ENCODE measurements at regions not wholly inside any gene's neighbourhood (a gene's known extent, or its start where the extent isn't known, plus 50 kb on each side); places are given as distances from the start of the nearest gene placed in this dataset.

DNA sequence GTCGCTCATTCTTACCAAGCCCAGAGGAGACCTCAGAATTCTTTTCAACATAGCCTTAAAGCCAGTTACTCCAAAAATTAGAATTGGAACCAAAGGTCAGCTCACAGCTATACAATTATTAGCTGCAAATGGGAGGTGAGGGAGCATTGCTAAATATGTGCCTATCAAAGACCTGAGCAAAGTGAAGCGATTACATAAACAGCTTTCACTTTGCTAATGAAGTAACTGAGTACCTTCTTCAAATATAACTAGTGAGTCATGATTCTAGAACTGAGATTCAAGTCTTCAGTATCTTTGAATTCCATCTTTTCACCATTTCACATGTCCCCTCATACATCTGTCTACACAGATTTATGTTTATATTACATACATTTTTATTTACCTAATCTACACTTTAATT lies 122.6 kb downstream of the P2RY1 start:
- no peak for DNase-seq (ENCODE audit: low spot score)

DNA sequence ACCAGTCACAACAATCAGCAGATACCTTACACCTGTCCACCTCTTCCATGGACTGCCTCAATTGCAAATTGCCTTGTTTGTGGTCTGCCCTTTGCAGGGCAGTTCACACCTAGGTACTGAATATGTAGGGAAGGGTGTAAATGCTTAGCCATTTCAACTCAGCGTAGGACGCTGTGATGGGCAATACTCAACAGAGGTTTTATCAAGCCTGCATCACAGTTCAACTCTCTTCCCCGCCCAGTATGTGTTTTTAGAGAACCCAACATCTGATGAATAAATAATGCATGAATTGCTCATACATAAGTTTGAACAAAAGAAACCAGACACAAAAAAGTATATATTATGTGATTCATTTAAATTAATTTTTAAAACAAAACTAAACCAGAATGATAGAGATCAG lies 124.4 kb downstream of the P2RY1 start:
- DNase-seq (ENCODE audit: low spot score), result no peak

DNA sequence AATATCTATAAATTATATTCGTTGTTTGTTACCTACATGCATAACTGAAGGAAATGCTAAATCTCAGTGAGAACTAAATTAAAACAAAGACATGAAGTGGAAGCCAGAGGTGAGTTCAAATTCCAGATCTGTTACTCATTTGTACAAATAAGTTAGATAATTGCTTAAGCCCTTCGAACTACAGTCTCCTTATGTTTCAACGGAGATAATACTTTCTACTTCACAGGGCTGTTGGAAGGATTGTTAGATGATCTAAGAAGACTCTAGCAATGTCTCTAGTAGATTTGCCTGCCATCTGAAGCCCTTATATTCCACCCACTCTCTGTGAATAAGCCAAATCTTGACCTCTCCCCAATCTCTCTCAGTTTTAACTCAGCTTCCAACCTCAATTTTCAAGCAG lies 125.8 kb downstream of the P2RY1 start:
- DNase-seq (ENCODE audit: low spot score), result no peak

DNA sequence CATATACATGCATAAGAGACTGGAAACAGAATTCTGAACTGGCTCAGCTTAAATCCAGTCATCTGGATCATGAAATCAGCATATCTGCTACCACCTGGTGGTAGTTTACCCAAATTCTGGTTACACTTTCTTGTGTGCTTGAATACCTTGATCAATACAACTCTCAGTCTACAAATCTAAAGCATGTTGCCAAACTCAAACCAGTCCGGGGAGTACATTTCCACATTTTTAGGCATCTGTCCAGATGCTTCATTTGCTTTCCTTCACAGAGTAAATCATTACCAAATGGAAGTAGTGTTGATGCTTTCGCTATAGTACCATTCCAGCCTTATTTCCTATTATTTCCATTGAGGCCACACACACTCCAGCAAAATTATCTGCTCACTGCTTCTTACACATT lies 126.4 kb downstream of the P2RY1 start:
- DNase-seq (ENCODE audit: low spot score), result peak; percentile 75

DNA sequence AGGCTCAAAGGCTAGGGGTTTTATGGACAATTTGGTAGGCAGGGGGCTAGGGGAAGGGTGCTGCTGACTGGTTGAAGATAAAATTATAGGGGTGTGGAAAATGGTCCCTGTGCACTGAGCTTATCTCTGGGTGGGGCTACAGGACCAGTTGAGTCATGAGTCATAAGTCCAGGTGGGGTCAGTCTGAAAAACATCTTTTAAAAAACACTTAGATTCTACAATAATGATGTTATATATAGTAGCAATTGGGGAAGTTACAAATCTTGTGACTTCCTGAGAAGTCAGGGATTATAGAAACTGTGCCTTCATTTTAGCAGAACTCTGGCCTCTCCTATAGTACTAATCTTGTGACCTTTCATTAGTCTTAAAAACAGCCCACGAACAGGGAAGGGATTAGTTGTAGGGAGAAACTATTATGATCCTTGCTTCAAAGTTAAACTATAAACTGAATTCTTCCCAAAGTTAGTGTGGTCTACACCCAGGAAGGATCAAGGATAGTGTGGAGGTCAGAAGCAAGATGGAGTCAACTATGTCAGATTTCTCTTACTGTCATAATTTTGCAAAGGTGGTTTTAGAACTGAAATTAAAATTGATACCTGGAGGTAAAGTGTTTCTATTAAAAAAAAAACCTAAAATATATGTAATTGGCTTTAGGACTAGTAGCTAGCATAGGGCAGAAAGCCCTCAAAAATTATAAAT lies 130.1 kb downstream of the P2RY1 start:
- no peak for DNase-seq (ENCODE audit: low spot score)

DNA sequence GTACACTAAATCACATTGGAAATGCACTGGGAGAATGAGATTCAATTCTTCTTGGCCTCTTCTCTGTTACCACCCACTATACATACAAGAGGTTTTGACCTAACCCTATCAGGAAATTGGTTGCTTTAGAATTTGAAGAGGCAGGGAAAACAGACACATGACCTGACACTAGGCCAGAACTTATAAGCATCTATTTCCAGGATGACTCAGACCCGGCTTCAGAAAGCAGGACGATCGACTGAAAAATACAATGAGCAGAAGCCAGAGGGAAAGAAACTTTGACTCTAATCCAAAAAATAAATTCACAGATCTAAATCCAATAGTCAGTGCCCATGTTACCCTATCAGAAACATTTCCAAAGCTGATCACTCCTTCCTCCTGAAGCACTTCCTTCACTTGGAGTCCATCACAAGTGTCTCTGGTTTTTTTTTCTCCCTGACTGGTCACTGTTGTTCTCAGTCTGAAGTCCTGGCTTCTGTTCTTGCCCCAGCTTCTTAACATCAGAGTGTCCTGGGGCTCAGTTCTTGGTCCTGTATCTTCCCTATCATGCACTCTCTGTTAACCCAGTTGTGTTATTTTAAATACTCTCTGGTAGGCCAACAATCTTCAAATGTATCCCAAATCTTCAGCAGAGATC lies 133.6 kb downstream of the P2RY1 start:
- DNase-seq (ENCODE audit: low spot score), result peak; percentile 60

DNA sequence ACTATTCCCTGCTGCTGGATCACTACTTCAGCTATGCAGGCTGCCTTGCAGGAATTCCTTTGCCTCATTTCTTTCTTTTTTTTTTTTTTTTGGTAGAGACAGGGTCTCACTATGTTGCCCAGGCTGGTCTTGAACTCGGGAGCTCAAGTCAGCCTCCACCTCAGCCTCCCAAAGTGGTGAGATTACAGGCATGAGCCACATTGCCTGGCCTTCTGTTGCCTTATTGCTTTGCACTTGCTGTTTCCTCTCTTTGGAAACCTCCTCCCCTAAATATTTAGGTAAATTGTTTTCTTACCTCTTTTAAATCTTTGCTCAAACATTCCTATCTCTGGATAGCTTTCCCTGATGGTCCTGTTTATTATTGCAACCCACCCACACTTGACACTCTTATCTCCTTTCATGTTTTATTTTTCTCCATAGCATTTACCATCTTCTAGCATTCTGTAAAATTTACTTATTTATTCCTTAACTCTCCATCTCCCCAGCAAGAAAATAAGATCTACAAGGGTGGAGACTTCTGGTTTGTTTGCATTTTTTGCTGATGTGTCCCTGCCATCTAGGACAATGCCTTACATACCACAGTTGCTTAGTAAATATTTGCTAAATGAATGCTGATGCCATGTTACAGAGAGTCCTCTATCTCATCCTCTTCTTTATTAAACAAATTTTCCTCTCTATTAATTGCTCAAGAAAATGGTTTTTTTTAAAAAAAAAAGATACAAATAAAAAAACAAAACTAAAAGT lies 134.8 kb downstream of the P2RY1 start:
- DNase-seq (ENCODE audit: low spot score), result no peak

DNA sequence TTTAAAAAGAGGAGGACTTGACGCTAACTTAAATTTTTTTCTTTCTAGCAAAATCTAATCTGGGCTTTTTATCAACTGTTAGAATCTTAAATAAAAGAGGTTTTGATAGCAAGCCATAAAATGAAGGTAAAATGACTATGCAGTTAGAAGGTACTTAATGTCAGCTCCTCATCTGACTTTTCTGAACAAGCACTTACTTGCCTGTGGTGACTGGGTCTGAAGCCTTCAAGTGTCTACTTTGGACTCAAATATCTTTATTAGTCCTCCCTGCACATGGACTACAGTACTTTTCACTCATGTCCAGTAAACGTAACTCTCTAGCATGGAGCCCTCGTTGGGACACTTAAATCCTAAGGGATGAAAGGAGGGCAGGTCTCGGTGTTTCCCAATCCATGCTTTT lies 135.9 kb downstream of the P2RY1 start:
- DNase-seq (ENCODE audit: low spot score), result no peak

DNA sequence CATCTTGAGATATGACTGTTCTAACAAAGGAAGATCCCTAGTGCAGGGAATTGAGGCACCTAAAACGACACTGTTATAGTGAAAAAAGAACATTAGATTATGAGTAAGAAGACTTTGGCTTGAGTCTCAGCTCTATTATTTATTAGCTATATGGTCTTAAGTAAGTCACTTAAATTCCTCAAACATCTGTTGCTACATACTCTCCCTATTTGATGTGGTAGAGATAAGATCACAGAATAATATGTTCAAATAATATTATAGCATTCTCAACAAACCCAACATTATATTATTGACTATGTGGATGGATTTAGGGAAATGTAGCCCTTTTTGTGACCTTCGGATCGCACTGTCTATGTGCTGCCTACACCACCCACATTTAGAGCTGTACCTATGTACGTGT lies 136.9 kb downstream of the P2RY1 start:
- no peak for DNase-seq (ENCODE audit: low spot score)

DNA sequence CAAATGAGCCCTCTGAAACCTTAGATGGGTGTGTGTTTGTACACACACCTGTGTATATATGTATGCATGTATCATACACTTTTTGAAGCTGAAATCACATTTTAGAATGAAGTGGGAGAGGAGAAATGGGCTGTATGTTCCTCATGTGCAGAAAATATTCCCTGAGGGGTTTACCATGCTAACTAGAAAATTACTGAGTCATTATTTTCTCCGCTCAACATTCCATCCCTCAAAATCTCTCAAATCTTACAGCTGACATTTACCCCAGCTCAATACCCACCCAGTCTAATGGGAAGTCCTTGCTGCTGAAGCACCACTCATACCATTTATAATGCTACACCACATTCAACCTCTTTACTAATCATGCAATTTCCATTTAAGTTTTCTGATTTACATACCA lies 138.6 kb downstream of the P2RY1 start:
- no peak for DNase-seq (ENCODE audit: low spot score)

DNA sequence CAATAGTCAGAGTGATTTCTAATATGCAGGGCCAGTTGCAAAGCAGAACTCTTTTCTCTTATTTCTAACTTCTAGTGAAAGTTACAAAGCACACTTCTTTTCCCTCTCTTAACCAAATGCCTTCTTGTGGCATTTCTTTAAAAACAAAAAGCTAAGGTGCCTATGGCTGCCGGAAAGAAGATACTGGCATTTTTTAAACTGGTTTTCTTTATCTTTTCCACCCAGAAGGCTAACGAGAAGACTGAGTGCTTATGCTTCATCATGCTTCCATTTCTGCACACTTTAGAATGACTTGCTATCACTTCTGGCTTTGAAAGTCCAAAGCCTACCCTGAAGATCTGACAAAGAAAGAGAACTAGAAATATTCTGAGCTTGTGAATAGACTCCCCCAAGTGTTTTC lies 141.3 kb downstream of the P2RY1 start:
- no peak for DNase-seq (ENCODE audit: low spot score)

DNA sequence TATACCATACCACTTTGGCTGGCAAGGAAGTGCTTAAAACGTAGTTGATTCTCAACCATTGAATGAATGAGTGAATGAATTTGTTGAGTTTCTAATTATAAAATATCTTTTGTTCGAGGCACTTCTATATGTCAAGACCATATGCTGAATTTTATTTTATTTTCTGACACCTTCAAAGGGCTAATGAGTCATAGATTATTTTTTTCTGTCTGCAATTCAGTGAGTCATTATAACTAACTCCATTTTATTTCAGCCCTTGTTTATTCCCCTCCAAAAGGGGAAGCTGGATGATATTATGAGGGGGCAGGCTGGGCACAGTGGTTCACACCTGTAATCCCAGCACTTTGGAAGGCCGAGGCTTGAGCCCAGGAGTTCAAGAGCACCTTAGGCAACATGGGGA lies 142.4 kb downstream of the P2RY1 start:
- no peak for DNase-seq (ENCODE audit: low spot score)

DNA sequence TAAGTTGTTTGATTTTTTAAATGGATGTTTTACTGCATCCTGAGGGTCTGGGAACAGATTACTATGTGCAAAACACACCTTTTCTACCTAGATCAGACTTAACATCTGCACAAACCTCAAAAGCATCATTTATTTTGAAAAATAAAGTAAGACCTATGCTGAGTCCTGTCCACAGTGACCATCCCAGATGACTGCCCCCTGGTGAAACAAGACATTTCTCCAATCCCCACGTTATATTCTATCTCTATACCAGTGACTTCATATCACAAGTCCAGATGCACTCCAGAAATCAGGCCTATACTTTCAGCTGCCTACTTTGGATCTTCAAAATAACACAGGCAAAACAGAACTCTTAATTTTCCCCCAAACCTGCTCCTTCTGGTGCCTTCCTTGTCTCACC lies 143.2 kb downstream of the P2RY1 start:
- DNase-seq (ENCODE audit: low spot score), result no peak

DNA sequence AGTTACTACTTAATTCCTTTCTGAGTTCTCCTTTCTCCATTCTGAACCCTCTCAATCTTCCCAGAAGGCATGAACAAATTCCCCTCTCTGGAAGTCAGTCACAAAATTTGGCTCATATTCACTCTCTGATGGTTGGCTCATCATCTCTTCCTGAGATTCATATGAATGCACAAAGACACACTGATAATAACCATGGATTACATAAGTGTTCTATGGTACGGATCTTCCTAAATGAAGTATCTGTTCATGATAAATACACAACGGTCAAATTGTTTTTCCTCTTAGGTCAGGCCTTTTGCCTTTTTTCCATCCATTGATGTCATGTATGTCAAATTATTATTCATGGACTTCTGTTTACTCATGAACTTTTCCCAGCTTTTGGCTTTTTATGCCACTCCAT lies 162.6 kb downstream of the P2RY1 start:
- no peak for DNase-seq (ENCODE audit: low spot score)

DNA sequence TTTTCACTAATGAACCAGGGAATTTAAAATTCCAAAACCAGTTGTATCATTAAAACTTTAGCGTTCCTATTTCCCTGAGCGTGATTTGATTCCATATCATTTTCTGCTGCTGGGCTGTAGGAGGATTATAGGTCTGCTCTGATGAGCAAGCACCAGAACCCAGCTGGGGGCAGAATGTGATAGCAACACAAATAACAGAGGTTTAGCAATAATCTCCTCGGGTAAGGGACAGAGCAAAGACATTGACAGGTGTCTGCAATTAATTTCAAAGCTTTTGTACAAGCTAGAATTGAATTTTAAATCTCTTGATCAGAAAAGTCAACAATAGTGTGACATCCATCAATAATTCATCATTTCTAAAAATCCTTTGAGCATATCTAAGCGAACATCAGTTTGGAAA lies 163.4 kb upstream of the RAP2B start:
- no peak for DNase-seq (ENCODE audit: low spot score)

DNA sequence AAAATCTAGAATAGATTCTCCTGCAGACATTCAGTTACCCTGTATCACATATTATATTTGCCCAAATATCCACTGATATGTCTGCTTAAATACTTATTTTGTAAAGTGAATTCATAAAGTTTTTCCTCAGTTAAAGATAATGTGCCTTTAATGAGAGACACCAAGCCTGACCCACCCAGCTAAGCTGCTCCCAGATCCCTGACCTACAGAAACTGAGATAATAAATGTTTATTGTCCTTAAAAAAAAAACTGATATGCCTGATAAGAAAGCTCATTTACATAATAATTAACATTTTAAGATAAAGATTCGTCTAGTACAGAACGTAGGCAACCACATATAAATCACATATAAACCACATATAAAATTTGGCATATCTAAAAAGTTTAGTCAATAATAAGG lies 161.7 kb upstream of the RAP2B start:
- no peak for DNase-seq (ENCODE audit: low spot score)

DNA sequence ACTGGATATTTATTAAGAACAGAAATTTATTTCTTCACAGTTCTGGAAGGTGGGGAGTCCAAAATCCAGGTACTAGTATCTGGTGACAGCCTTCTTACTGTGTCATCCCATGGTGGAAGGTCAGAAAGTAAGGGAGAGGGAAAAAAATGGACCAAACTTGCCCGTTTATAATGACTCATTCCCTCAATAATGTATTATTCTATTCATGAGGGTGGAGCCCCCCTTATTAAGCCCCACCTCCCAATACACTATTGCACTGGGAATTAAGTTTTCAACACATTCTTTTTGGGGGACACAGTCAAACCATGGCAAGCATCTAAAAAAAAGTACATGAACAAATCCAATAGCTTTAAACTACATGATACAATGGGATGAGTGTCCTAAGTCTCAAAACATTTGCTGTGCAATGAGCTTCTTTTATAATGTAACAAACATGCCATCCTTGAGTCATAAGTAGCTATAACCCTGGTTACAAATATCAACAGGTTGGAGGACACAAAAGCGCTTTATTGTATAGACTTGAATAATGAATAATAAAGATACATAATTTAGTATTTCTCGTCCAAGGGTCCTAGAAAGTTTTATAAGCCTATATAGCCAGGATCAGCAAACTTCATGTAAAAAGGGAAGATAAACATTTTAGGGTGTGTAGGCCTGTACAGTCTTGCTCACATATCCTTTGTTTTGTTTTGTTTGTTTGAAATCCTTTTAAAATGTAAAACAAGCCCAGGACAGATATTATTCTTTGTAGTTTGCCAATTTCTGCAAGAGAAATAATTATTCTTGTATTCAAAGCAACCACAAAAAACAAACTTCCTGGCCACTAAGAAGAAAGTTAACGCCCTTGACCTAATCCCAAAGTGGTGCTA lies 160.6 kb upstream of the RAP2B start:
- no peak for DNase-seq (ENCODE audit: low spot score)

DNA sequence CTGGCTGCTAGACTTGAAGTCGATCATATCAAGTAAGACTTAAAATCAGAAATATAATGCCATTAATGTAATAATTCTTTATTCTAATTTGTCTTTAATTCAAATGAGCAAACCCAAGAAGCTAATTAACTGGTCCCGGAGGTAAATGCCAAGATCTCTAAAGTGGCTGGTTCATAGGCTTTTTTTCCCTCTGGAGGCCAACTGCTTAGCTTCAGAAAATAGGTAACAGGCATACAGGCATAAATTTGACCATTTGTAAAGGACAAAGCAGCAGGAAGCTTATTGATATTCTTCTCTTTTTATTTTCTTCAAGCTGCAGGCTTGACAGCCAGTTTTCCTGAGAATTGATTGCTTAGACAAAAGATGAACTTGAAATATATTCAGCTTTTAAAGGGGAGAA lies 158.6 kb upstream of the RAP2B start:
- no peak for DNase-seq (ENCODE audit: low spot score)

DNA sequence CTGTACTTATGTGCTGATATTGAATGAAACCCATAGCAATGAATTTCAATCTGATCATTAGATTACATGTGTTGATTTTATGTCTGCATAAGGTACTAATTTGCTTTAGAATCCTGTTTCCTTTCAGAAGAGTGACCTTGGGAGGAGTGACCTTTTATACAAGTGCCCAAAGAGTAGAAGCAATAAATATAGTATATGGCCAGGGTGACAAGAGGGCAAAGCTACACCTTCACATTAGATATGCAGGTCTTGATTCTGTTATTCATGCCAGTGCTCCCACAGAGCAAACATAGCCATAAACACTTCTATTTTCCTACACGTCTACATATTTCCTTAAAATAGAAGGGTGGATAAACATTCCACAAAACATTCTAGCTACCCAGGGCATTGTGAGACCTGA lies 158.2 kb upstream of the RAP2B start:
- DNase-seq (ENCODE audit: low spot score), result no peak

DNA sequence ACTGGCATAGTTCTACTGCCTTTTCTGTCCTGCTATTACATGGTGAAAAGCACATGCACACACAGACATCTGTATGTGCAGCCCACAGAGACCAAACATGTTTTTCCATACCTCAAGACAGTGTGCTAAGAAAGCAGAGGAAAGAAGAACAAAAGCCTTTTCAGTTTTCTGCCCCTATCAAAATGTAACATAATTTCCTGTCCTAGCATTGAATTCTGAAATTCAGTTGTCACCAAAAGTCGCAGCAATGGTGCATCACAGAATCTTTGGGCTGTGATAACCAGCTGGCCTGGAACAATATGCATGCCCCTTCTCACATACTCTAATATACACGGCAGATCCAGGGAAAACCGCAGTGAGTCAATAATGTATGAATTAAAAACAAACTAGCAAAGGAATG lies 153.8 kb upstream of the RAP2B start:
- no peak for DNase-seq (ENCODE audit: low spot score)

DNA sequence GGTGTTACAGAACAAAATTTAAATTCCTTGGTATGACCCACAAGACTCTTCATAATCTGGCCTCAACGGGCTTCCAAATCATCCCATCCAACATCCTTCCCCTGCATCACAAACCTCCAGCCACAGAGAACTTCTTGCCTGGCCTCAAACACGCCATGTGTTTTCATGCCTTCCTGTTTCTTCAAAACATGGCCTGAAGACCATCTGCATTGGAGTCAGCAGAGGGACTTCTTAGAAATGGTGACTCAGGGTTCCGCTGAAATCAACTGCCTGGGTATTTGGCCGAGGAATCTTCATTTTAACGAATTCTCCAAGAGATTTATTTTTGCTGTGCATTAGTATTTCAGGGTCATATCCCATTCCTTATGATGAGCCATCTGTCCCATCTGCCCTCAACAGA lies 138.1 kb upstream of the RAP2B start:
- no peak for DNase-seq (ENCODE audit: low spot score)

DNA sequence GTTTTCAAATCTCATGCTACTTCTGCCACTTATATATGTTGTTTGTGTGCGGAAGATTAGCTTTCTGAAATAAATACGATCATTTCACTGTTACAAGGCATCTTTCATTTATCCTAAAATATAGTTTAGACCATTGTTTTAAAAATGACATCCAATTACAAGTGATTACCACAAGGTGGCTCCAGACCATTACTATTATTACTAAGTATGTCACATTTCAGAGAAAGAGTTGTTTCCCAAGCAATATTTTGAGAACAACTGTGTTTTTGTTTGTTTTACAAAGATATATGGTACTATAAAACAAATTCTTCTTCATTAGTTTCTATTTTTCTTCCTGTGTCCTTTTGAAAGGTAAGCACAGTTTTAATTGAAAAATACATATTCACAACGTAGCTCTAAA lies 136.0 kb upstream of the RAP2B start:
- no peak for DNase-seq (ENCODE audit: low spot score)

Data from mucosa of gallbladder (tissue), 1 donor.